ENCODE measurements at regions not wholly inside any gene's neighbourhood (a gene's known extent, or its start where the extent isn't known, plus 50 kb on each side); places are given as distances from the start of the nearest gene placed in this dataset.

DNA sequence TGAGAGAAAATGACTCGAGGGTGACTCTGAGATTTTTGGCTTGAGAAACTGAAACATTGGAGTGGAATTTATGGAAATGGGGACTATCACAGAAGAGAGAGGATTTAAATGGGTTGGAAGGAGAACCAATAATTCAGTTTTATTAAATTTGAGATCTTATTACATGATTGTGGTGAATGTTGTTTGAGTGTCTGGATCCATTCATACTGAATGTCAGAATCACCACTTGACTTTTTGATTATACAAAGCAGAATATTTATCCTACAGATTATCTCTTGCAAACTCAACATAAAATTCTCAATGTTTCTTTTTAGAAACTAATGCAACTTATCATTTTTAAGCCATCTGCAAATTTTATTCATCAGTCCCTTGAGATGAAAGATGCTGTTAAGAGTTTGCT is 332.8 kb downstream of the CNTN3 start:
- H3K27ac ChIP-seq (ENCODE audit: low read depth in 1 of 2, low read length in 2 of 2): no peak overlapping the region
- WGBS: 89% methylated on average over 1 of the region's 1 CpG
- H3K27me3 ChIP-seq (ENCODE audit: control insufficient read depth in 4 of 4, insufficient read depth in 4 of 4, low read length in 3 of 4): no peaks in the 10 kb centered on the region
- no peaks in the 10 kb centered on the region for H3K36me3 ChIP-seq (ENCODE audit: control insufficient read depth in 4 of 4, insufficient read depth in 3 of 4, low read depth in 1 of 4, low read length in 3 of 4)
- H3K4me3 ChIP-seq (ENCODE audit: low read depth in 1 of 3, low read length in 3 of 3): no peak overlapping the region
- H3K9ac ChIP-seq (ENCODE audit: low read depth in 1 of 2, low read length in 2 of 2): no peak overlapping the region
- no peak for DNase-seq (ENCODE audit: low spot score)
- no peaks in the 10 kb centered on the region for H3K4me1 ChIP-seq (ENCODE audit: control insufficient read depth in 4 of 4, insufficient read depth in 4 of 4, low read length in 3 of 4)
- TF ChIP-seq RXRA (IDR thresholded peaks at IDR 0.05) (no peak), GABPA (IDR thresholded peaks at IDR 0.05 in 1 of 2, conservative IDR thresholded peaks at IDR 0.05 in 1 of 2) (no peak), JUND (IDR thresholded peaks at IDR 0.05) (no peak), FOXA2 (IDR thresholded peaks at IDR 0.05) (no peak), ZBTB33 (IDR thresholded peaks at IDR 0.05) (no peak), YY1 (IDR thresholded peaks at IDR 0.05) (no peak), RAD21 (IDR thresholded peaks at IDR 0.05) (no peak), TAF1 (conservative IDR thresholded peaks at IDR 0.05) (no peak), NR2F2 (IDR thresholded peaks at IDR 0.05) (no peak), EGR1 (IDR thresholded peaks at IDR 0.05; ENCODE audit: low read depth in 2 of 2) (no peak), HNF4G (IDR thresholded peaks at IDR 0.05) (no peak), SP1 (IDR thresholded peaks at IDR 0.05) (no peak), FOXA1 (IDR thresholded peaks at IDR 0.05) (no peak), HNF4A (conservative IDR thresholded peaks at IDR 0.05) (no peak), MAX (IDR thresholded peaks at IDR 0.05) (no peak)
- TF ChIP-seq, protein P1, sequence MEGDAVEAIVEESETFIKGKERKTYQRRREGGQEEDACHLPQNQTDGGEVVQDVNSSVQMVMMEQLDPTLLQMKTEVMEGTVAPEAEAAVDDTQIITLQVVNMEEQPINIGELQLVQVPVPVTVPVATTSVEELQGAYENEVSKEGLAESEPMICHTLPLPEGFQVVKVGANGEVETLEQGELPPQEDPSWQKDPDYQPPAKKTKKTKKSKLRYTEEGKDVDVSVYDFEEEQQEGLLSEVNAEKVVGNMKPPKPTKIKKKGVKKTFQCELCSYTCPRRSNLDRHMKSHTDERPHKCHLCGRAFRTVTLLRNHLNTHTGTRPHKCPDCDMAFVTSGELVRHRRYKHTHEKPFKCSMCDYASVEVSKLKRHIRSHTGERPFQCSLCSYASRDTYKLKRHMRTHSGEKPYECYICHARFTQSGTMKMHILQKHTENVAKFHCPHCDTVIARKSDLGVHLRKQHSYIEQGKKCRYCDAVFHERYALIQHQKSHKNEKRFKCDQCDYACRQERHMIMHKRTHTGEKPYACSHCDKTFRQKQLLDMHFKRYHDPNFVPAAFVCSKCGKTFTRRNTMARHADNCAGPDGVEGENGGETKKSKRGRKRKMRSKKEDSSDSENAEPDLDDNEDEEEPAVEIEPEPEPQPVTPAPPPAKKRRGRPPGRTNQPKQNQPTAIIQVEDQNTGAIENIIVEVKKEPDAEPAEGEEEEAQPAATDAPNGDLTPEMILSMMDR (IDR thresholded peaks at IDR 0.05; ENCODE audit: low read depth, low read length, missing input control): no peak
- TF ChIP-seq, protein P2, sequence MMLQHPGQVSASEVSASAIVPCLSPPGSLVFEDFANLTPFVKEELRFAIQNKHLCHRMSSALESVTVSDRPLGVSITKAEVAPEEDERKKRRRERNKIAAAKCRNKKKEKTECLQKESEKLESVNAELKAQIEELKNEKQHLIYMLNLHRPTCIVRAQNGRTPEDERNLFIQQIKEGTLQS (IDR thresholded peaks at IDR 0.05): no peak
- TF ChIP-seq, protein P3, sequence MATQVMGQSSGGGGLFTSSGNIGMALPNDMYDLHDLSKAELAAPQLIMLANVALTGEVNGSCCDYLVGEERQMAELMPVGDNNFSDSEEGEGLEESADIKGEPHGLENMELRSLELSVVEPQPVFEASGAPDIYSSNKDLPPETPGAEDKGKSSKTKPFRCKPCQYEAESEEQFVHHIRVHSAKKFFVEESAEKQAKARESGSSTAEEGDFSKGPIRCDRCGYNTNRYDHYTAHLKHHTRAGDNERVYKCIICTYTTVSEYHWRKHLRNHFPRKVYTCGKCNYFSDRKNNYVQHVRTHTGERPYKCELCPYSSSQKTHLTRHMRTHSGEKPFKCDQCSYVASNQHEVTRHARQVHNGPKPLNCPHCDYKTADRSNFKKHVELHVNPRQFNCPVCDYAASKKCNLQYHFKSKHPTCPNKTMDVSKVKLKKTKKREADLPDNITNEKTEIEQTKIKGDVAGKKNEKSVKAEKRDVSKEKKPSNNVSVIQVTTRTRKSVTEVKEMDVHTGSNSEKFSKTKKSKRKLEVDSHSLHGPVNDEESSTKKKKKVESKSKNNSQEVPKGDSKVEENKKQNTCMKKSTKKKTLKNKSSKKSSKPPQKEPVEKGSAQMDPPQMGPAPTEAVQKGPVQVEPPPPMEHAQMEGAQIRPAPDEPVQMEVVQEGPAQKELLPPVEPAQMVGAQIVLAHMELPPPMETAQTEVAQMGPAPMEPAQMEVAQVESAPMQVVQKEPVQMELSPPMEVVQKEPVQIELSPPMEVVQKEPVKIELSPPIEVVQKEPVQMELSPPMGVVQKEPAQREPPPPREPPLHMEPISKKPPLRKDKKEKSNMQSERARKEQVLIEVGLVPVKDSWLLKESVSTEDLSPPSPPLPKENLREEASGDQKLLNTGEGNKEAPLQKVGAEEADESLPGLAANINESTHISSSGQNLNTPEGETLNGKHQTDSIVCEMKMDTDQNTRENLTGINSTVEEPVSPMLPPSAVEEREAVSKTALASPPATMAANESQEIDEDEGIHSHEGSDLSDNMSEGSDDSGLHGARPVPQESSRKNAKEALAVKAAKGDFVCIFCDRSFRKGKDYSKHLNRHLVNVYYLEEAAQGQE (IDR thresholded peaks at IDR 0.05): no peak
- H3K9me3 ChIP-seq (ENCODE audit: control insufficient read depth in 4 of 4, low read length in 3 of 4): no peaks in the 10 kb centered on the region
